ENCODE measurements at regions not wholly inside any gene's neighbourhood (a gene's known extent, or its start where the extent isn't known, plus 50 kb on each side); places are given as distances from the start of the nearest gene placed in this dataset.

- TF ChIP-seq, protein P1, sequence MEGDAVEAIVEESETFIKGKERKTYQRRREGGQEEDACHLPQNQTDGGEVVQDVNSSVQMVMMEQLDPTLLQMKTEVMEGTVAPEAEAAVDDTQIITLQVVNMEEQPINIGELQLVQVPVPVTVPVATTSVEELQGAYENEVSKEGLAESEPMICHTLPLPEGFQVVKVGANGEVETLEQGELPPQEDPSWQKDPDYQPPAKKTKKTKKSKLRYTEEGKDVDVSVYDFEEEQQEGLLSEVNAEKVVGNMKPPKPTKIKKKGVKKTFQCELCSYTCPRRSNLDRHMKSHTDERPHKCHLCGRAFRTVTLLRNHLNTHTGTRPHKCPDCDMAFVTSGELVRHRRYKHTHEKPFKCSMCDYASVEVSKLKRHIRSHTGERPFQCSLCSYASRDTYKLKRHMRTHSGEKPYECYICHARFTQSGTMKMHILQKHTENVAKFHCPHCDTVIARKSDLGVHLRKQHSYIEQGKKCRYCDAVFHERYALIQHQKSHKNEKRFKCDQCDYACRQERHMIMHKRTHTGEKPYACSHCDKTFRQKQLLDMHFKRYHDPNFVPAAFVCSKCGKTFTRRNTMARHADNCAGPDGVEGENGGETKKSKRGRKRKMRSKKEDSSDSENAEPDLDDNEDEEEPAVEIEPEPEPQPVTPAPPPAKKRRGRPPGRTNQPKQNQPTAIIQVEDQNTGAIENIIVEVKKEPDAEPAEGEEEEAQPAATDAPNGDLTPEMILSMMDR (IDR thresholded peaks at IDR 0.05), result no peak
- no peak for TF ChIP-seq ZFX (IDR thresholded peaks at IDR 0.05; ENCODE audit: borderline replicate concordance)
These were observed 249.8 kb downstream of the ARHGAP12 start for GRCh38 chr10:31678575-31679516.
